ENCODE measurements at regions not wholly inside any gene's neighbourhood (a gene's known extent, or its start where the extent isn't known, plus 50 kb on each side); places are given as distances from the start of the nearest gene placed in this dataset.

DNA sequence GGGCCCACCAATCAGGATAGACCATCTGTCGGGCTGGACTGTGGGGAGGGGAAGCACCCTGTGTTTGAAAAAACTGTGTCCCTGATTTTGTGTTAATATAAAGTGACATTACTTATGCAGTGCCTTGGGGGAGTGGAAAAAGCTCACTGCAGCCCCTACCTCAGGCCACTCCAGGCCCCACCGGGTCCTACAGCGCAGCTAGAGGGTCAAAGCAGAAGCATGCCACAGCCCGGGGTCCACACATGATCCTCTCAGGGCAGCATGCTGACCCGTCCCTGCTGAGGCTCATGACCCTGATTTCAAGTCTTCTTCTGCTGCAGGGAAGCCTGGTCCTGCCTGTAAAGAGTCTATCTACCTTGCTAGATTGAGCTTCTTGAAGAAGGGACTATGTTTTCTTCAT lies 133.0 kb upstream of the PLCB4 start:
- no peak overlapping the region for H3K18ac ChIP-seq (ENCODE audit: insufficient read length, low read depth, low read length)
- H2BK5ac ChIP-seq (ENCODE audit: insufficient read length, low read length) = no peak overlapping the region
- no peak overlapping the region for H4K8ac ChIP-seq (replicated peaks; ENCODE audit: insufficient read length, low read depth, low read length)
- H2AK5ac ChIP-seq (ENCODE audit: insufficient read length, low read length) = no peak overlapping the region
- WGBS (ENCODE audit: extremely low coverage, insufficient read length, low lambda C conversion rate) = no CpG with 5 or more reads among the region's 5 CpGs
- H2BK15ac ChIP-seq (ENCODE audit: low read depth, low read length) = no peak overlapping the region
- peak overlapping the region in 1 of 3 experiments; percentile 85; a peak in 1 of 7 replicates for H3K27ac Mint-ChIP-seq
- no peak overlapping the region for H2BK120ac ChIP-seq (ENCODE audit: low read depth, low read length, poor library complexity, severe bottlenecking)
- no peak overlapping the region for H4K5ac ChIP-seq (ENCODE audit: insufficient read length, low read depth, low read length)
- DNase-seq = no peak
- H3K27me3 ChIP-seq (ENCODE audit: insufficient read depth, low read length) = no peaks in the 10 kb centered on the region
- H4K91ac ChIP-seq (ENCODE audit: insufficient read length, low read depth, low read length) = no peak overlapping the region
- H3K4me1 ChIP-seq (ENCODE audit: insufficient read depth, low read length) = peaks cover 4% of the 10 kb centered on the region; the same call in 1 of the 2 replicates
- no peak overlapping the region for H3K56ac ChIP-seq (ENCODE audit: insufficient read length, low read depth, low read length)
- H3K36me3 Mint-ChIP-seq (ENCODE audit: insufficient read depth in 1 of 3, low read depth in 3 of 3) = no peaks in the 10 kb centered on the region
- TF ChIP-seq, protein P1, sequence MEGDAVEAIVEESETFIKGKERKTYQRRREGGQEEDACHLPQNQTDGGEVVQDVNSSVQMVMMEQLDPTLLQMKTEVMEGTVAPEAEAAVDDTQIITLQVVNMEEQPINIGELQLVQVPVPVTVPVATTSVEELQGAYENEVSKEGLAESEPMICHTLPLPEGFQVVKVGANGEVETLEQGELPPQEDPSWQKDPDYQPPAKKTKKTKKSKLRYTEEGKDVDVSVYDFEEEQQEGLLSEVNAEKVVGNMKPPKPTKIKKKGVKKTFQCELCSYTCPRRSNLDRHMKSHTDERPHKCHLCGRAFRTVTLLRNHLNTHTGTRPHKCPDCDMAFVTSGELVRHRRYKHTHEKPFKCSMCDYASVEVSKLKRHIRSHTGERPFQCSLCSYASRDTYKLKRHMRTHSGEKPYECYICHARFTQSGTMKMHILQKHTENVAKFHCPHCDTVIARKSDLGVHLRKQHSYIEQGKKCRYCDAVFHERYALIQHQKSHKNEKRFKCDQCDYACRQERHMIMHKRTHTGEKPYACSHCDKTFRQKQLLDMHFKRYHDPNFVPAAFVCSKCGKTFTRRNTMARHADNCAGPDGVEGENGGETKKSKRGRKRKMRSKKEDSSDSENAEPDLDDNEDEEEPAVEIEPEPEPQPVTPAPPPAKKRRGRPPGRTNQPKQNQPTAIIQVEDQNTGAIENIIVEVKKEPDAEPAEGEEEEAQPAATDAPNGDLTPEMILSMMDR (conservative IDR thresholded peaks at IDR 0.05) = no peak
- H3K23me2 ChIP-seq (ENCODE audit: insufficient read length, low read depth, low read length, poor library complexity, severe bottlenecking) = no peaks in the 10 kb centered on the region
- H3K27ac ChIP-seq (ENCODE audit: insufficient read length, low read depth, low read length) = no peak overlapping the region
- no peaks in the 10 kb centered on the region for H3K9me3 Mint-ChIP-seq
- H3K9me3 ChIP-seq (ENCODE audit: control insufficient read depth, low read depth, low read length) = no peaks in the 10 kb centered on the region
- H3K14ac ChIP-seq (ENCODE audit: insufficient read depth, low read length) = no peak overlapping the region
- H2BK12ac ChIP-seq (ENCODE audit: insufficient read length, low read depth, low read length) = no peak overlapping the region
- no peak overlapping the region for H3K9ac ChIP-seq (ENCODE audit: extremely low read depth, insufficient read length, low read length)
- no peak overlapping the region for H3K4me3 Mint-ChIP-seq
- no peaks in the 10 kb centered on the region for H3K79me1 ChIP-seq (ENCODE audit: insufficient read depth, low read depth, low read length, poor library complexity, severe bottlenecking)
- H2BK20ac ChIP-seq (ENCODE audit: low read depth, low read length, poor library complexity, severe bottlenecking) = no peak overlapping the region
- no peaks in the 10 kb centered on the region; the same call in 1 of the 2 replicates for H3K27me3 Mint-ChIP-seq (ENCODE audit: low read depth)
- H3K4me2 ChIP-seq (ENCODE audit: insufficient read depth, insufficient read length, low read length) = no peak overlapping the region
- no peak overlapping the region for H3T11ph ChIP-seq (ENCODE audit: low read length)
- no peak overlapping the region for H3K4ac ChIP-seq (ENCODE audit: low read depth, low read length)
- H3K79me2 ChIP-seq (ENCODE audit: insufficient read depth, low read length) = no peaks in the 10 kb centered on the region
- no peaks in the 10 kb centered on the region for H4K20me1 ChIP-seq (ENCODE audit: control insufficient read depth, insufficient read depth, insufficient read length)
- no peak overlapping the region for H3K23ac ChIP-seq (ENCODE audit: insufficient read length, low read depth, low read length)
- H3K4me1 Mint-ChIP-seq = peaks cover 7 to 10% of the 10 kb centered on the region in 2 experiments
- H2AFZ ChIP-seq (ENCODE audit: low read length) = no peak overlapping the region

All from H9 (cell line).